ENCODE measurements at regions not wholly inside any gene's neighbourhood (a gene's known extent, or its start where the extent isn't known, plus 50 kb on each side); places are given as distances from the start of the nearest gene placed in this dataset.
"Not testable (repeated sequence)": the region's sequence is repeated elsewhere in the genome, so short reads cannot be mapped to it uniquely, and the experiment has no call there.

DNA sequence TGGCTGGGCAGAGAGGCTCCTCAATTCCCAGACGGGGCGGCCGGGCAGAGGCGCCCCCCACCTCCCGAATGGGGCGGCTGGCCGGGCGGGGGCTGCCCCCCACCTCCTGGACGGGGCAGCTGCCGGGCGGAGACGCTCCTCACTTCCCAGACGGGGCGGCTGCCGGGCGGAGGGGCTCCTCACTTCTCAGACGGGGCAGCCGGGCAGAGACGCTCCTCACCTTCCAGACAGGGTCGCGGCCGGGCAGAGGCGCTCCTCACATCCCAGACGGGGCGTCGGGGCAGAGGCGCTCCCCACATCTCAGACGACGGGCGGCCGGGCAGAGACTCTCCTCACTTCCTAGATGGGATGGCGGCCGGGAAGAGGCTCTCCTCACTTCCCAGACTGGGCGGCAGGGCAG lies 214.1 kb downstream of the SOX2 start:
- H3K9ac ChIP-seq (ENCODE audit: low read depth, low read length); H3K4me3 ChIP-seq (ENCODE audit: low read depth, low read length); H3K27me3 ChIP-seq (ENCODE audit: control insufficient read depth, insufficient read depth, low read length); H3K36me3 ChIP-seq (ENCODE audit: control insufficient read depth, insufficient read depth, low read length); H3K4me1 ChIP-seq (ENCODE audit: control insufficient read depth, insufficient read depth, low read length); H3K9me3 ChIP-seq (ENCODE audit: control insufficient read depth, insufficient read depth, low read length): not testable (repeated sequence)

DNA sequence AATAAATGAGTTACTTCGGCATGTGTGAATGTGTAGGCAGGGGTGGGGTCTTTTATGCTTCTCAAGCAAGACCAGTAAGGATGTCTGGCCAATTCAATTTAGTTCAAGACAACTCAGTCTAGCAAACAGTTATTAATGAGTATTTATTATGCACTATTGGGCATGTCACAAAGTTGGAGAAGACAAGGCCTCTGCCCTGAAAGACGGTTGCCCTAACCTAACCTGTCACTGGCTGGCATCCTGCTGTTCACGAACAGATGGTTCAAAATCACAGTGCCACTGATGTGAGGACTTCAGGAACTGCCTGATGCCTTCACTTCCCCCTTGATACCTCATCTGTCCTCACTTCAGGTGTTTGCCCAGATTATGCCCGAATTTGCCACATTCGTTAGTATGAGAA lies 217.8 kb downstream of the SOX2 start:
- Histone ChIP-seq H3K9me3 (ENCODE audit: control insufficient read depth, insufficient read depth, low read length) (no peaks in the 10 kb centered on the region), H3K4me1 (ENCODE audit: control insufficient read depth, insufficient read depth, low read length) (peaks cover 6% of the 10 kb centered on the region), H3K36me3 (ENCODE audit: control insufficient read depth, insufficient read depth, low read length) (no peaks in the 10 kb centered on the region), H3K9ac (ENCODE audit: low read depth, low read length) (no peak overlapping the region), H3K4me3 (ENCODE audit: low read depth, low read length) (no peak overlapping the region), H3K27me3 (ENCODE audit: control insufficient read depth, insufficient read depth, low read length) (no peaks in the 10 kb centered on the region)

GRCh38 chr3:181930105-181930504 lies 218.4 kb downstream of the SOX2 start:
- no peaks in the 10 kb centered on the region for H3K27me3 ChIP-seq (ENCODE audit: control insufficient read depth, insufficient read depth, low read length)
- no peak overlapping the region for H3K4me3 ChIP-seq (ENCODE audit: low read depth, low read length)
- no peaks in the 10 kb centered on the region for H3K36me3 ChIP-seq (ENCODE audit: control insufficient read depth, insufficient read depth, low read length)
- no peak overlapping the region for H3K9ac ChIP-seq (ENCODE audit: low read depth, low read length)
- no peaks in the 10 kb centered on the region for H3K9me3 ChIP-seq (ENCODE audit: control insufficient read depth, insufficient read depth, low read length)
- H3K4me1 ChIP-seq (ENCODE audit: control insufficient read depth, insufficient read depth, low read length): peaks cover 6% of the 10 kb centered on the region

DNA sequence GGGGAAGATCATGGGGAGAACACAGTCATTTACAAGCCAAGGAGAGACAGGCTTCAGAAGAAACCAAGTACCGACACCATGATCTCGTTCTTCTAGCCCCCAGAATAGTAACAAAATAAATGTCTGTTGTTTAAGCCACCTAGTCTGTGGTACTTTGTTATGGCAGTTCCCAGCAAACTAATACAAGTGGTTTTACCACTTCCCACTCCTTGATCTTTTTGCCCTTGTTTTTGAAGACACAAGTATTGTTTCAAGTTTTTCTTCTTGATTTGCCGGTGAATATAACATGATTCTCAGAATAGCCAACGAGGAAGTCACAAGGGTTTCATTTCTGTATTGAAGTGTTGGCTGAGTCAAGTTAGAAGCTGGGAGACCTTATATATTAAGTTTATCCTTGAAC lies 220.3 kb downstream of the SOX2 start:
- H3K4me1 ChIP-seq (ENCODE audit: control insufficient read depth, insufficient read depth, low read length): peaks cover 6% of the 10 kb centered on the region
- no peak overlapping the region for H3K9ac ChIP-seq (ENCODE audit: low read depth, low read length)
- H3K36me3 ChIP-seq (ENCODE audit: control insufficient read depth, insufficient read depth, low read length): no peaks in the 10 kb centered on the region
- no peaks in the 10 kb centered on the region for H3K9me3 ChIP-seq (ENCODE audit: control insufficient read depth, insufficient read depth, low read length)
- no peaks in the 10 kb centered on the region for H3K27me3 ChIP-seq (ENCODE audit: control insufficient read depth, insufficient read depth, low read length)
- no peak overlapping the region for H3K4me3 ChIP-seq (ENCODE audit: low read depth, low read length)

DNA sequence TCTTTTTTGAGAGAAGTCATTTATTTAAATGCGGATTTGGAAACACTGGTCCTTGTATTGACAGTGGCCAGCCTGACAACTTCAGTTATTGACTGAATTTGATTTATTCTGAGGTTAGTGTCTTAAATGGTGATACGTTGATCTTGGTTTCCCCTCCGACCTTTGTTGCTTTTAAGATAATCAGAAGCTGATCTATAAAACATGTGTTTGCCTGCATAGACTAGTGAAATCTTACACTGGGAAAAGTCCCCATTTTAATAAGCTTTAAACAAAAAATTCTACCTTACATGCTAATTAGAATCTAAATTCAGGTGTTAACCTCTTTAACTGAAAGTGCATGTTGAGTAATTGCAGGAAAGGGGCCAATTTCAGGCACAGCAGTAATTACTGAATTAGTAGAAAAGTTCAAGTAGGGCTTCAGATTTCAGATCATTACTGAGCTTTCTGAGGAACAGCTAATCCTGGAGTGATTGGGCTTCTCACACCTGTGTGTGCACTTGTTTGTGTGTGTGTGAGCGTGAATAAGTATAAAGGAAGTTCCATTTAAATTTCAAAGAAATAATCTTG lies 221.4 kb downstream of the SOX2 start:
- no peaks in the 10 kb centered on the region for H3K9me3 ChIP-seq (ENCODE audit: control insufficient read depth, insufficient read depth, low read length)
- H3K27me3 ChIP-seq (ENCODE audit: control insufficient read depth, insufficient read depth, low read length): no peaks in the 10 kb centered on the region
- H3K9ac ChIP-seq (ENCODE audit: low read depth, low read length): no peak overlapping the region

DNA sequence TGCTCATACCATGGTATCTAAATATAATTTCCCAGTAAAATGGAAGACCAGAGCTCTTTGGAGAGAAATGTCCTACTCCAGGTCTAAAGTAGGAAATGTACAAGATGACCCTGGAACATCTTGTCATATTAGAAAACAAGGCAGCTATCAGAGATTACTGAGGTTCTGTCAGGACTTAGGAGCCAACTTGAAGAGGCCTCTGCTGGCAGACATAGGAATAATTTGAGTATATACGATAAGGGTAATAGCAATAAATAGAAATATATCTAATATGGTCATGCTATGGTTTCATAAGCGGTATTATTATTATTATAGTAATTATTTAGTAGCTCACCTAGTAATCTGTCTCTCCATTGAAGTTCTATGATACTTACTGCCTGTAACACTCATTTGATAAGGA lies 224.2 kb downstream of the SOX2 start:
- Histone ChIP-seq H3K9me3 (ENCODE audit: control insufficient read depth, insufficient read depth, low read length) (no peaks in the 10 kb centered on the region), H3K27me3 (ENCODE audit: control insufficient read depth, insufficient read depth, low read length) (no peaks in the 10 kb centered on the region), H3K9ac (ENCODE audit: low read depth, low read length) (no peak overlapping the region), H3K4me3 (ENCODE audit: low read depth, low read length) (no peak overlapping the region), H3K36me3 (ENCODE audit: control insufficient read depth, insufficient read depth, low read length) (no peaks in the 10 kb centered on the region), H3K4me1 (ENCODE audit: control insufficient read depth, insufficient read depth, low read length) (peaks cover 6% of the 10 kb centered on the region)

More for the DNA sequence above, 221.4 kb downstream of the SOX2 start:
- Histone ChIP-seq H3K36me3 (ENCODE audit: control insufficient read depth, insufficient read depth, low read length) (no peaks in the 10 kb centered on the region), H3K4me1 (ENCODE audit: control insufficient read depth, insufficient read depth, low read length) (peaks cover 6% of the 10 kb centered on the region), H3K4me3 (ENCODE audit: low read depth, low read length) (no peak overlapping the region)

DNA sequence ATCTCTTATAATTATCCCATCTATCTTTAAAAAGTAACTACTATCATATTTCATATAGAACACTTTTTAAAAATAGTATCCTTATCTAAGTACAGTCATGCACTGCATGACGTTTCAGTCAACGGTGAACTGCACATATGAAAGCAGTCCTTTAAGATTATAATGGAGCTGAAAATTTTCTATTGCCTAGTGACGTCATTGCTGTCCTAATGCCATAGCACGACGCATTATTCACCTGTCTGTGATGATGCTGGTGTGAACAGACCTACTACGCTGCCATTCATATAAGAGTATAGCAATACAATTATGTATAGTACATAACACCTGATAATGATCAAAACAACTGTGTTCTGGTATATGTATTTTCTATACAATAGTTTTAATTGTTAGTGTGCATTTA lies 225.0 kb downstream of the SOX2 start:
- Histone ChIP-seq H3K36me3 (ENCODE audit: control insufficient read depth, insufficient read depth, low read length) (no peaks in the 10 kb centered on the region), H3K27me3 (ENCODE audit: control insufficient read depth, insufficient read depth, low read length) (no peaks in the 10 kb centered on the region), H3K4me1 (ENCODE audit: control insufficient read depth, insufficient read depth, low read length) (peaks cover 14% of the 10 kb centered on the region), H3K4me3 (ENCODE audit: low read depth, low read length) (no peak overlapping the region), H3K9me3 (ENCODE audit: control insufficient read depth, insufficient read depth, low read length) (no peaks in the 10 kb centered on the region), H3K9ac (ENCODE audit: low read depth, low read length) (no peak overlapping the region)

DNA sequence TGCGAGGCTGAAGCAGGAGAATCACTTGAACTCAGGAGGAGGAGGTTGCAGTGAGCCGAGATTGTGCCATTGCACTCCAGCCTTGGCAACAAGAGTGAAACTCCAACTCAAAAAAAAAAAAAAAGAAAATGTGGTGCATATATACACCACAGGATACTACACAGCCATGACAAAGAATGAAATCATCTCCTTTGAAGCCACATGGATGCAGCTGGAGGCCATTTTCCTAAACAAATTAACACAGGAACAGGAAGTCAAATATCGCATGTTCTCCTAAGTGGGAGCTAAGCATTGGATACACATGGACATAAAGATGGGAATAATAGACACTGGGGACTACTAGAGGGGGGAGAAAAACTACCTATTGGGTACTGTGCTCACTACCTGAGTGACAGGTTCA lies 226.9 kb downstream of the SOX2 start:
- H3K4me3 ChIP-seq (ENCODE audit: low read depth, low read length); H3K9ac ChIP-seq (ENCODE audit: low read depth, low read length); H3K9me3 ChIP-seq (ENCODE audit: control insufficient read depth, insufficient read depth, low read length); H3K36me3 ChIP-seq (ENCODE audit: control insufficient read depth, insufficient read depth, low read length); H3K27me3 ChIP-seq (ENCODE audit: control insufficient read depth, insufficient read depth, low read length): not testable (repeated sequence)
- peaks cover 21% of the 10 kb centered on the region for H3K4me1 ChIP-seq (ENCODE audit: control insufficient read depth, insufficient read depth, low read length)

DNA sequence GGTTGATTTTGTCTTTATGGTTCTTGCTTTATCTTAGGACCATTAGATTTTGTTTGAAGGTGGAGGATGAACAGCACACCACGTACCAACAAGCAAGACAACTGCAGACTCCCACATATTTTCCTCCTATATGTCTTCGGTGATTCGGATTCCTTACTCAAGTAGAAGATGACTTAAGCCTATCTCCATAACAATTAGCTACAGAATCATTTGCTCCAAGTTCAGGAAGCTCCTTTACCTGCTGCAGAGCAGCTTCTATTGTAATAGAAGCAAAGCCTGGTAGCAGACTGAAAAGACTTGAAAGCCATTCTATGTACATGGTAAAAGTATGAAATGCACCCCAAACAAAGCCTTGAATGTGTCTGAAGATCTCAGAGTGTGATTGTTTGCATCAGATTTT lies 229.0 kb downstream of the SOX2 start:
- Histone ChIP-seq H3K9me3 (ENCODE audit: control insufficient read depth, insufficient read depth, low read length) (no peaks in the 10 kb centered on the region), H3K4me3 (ENCODE audit: low read depth, low read length) (no peak overlapping the region), H3K36me3 (ENCODE audit: control insufficient read depth, insufficient read depth, low read length) (no peaks in the 10 kb centered on the region), H3K4me1 (ENCODE audit: control insufficient read depth, insufficient read depth, low read length) (peaks cover 21% of the 10 kb centered on the region), H3K9ac (ENCODE audit: low read depth, low read length) (no peak overlapping the region), H3K27me3 (ENCODE audit: control insufficient read depth, insufficient read depth, low read length) (no peaks in the 10 kb centered on the region)

DNA sequence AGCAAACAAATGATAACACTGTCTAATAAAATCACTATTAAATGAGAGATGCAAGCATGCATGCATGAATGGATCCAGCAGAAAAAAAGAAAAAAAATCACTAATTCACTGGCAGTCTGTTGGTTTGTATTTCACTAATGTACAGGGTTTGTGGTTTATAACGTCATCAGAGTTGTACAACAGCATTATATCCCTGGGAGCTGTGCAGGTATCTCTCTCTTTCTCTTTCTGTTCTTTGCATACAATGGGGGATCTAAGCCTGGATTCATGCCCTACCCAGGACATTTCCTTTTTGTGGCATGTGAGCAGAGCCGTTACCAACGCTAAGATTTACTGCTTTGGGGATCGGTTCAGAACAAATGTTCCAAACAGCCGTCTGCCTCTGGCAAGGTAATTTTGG lies 229.5 kb downstream of the SOX2 start:
- H3K36me3 ChIP-seq (ENCODE audit: control insufficient read depth, insufficient read depth, low read length): no peaks in the 10 kb centered on the region
- H3K27me3 ChIP-seq (ENCODE audit: control insufficient read depth, insufficient read depth, low read length): no peaks in the 10 kb centered on the region
- no peaks in the 10 kb centered on the region for H3K9me3 ChIP-seq (ENCODE audit: control insufficient read depth, insufficient read depth, low read length)
- H3K9ac ChIP-seq (ENCODE audit: low read depth, low read length): no peak overlapping the region
- no peak overlapping the region for H3K4me3 ChIP-seq (ENCODE audit: low read depth, low read length)
- peaks cover 21% of the 10 kb centered on the region for H3K4me1 ChIP-seq (ENCODE audit: control insufficient read depth, insufficient read depth, low read length)

DNA sequence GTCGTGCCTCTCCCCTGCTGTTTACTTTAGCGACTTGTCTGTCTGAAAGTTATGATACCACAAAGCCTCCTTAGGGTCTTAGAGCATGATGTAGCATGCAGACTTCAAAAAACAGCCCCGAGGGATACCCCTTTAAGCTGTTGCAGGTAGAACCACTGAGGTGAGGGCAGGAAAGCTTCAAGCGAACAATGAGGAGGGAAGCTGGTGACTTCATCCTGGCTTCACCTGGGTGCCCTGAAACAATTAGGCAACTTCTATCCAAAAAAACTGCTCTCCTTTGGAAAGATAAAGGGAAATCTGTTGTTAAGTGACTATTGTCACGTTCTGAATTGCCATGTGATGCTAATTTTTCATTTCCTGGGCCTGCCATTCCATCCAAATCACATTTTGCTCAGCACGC lies 231.6 kb downstream of the SOX2 start:
- Histone ChIP-seq H3K9me3 (ENCODE audit: control insufficient read depth, insufficient read depth, low read length) (no peaks in the 10 kb centered on the region), H3K36me3 (ENCODE audit: control insufficient read depth, insufficient read depth, low read length) (no peaks in the 10 kb centered on the region), H3K9ac (ENCODE audit: low read depth, low read length) (no peak overlapping the region), H3K4me1 (ENCODE audit: control insufficient read depth, insufficient read depth, low read length) (peaks cover 21% of the 10 kb centered on the region), H3K4me3 (ENCODE audit: low read depth, low read length) (no peak overlapping the region), H3K27me3 (ENCODE audit: control insufficient read depth, insufficient read depth, low read length) (no peaks in the 10 kb centered on the region)

GRCh38 chr3:181947606-181948005 lies 235.9 kb downstream of the SOX2 start:
- peaks cover 6% of the 10 kb centered on the region for H3K4me1 ChIP-seq (ENCODE audit: control insufficient read depth, insufficient read depth, low read length)

GRCh38 chr3:181948286-181948685 lies 236.6 kb downstream of the SOX2 start:
- Histone ChIP-seq H3K9me3 (ENCODE audit: control insufficient read depth, insufficient read depth, low read length) (no peaks in the 10 kb centered on the region), H3K36me3 (ENCODE audit: control insufficient read depth, insufficient read depth, low read length) (no peaks in the 10 kb centered on the region), H3K4me3 (ENCODE audit: low read depth, low read length) (no peak overlapping the region), H3K4me1 (ENCODE audit: control insufficient read depth, insufficient read depth, low read length) (peaks cover 5% of the 10 kb centered on the region), H3K9ac (ENCODE audit: low read depth, low read length) (no peak overlapping the region), H3K27me3 (ENCODE audit: control insufficient read depth, insufficient read depth, low read length) (no peaks in the 10 kb centered on the region)

More at GRCh38 chr3:181947606-181948005, 235.9 kb downstream of the SOX2 start:
- H3K9ac ChIP-seq (ENCODE audit: low read depth, low read length): no peak overlapping the region
- H3K4me3 ChIP-seq (ENCODE audit: low read depth, low read length): no peak overlapping the region
- H3K9me3 ChIP-seq (ENCODE audit: control insufficient read depth, insufficient read depth, low read length): no peaks in the 10 kb centered on the region
- H3K36me3 ChIP-seq (ENCODE audit: control insufficient read depth, insufficient read depth, low read length): no peaks in the 10 kb centered on the region
- no peaks in the 10 kb centered on the region for H3K27me3 ChIP-seq (ENCODE audit: control insufficient read depth, insufficient read depth, low read length)
